GM21367 (cell line): ENCODE measurements at regions not wholly inside any gene's neighbourhood (a gene's known extent, or its start where the extent isn't known, plus 50 kb on each side); places are given as distances from the start of the nearest gene placed in this dataset.

Source experiments
- ATAC-seq: cut with Tn5 transposase; IDR thresholded peaks from one replicate; pipeline ENCODE4 v1.9.1; 2021; ENCODE audit not compliant: unreplicated experiment

DNA sequence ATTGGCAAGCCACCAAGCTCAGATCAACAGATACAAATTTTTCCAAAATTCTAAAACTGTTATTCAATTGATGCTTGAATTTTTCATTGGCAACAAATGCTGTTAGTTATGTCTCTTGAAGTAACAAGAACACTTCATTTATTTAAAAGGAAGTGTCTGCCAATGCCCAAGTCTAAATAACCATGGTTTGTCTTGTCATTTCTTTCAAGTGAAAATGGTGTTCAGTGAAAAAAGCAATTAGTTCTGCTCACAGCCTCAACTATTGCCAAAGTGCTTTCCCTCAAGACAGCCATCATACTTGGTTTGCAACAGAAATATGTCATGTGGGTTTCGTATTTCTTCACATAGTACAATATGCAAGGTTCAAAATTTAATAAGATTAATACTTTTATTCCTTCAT lies 312.6 kb upstream of the LMCD1 start:
- no peak for ATAC-seq

GRCh38 chr3:8191406-8191805 lies 310.2 kb upstream of the LMCD1 start:
- no peak for ATAC-seq

DNA sequence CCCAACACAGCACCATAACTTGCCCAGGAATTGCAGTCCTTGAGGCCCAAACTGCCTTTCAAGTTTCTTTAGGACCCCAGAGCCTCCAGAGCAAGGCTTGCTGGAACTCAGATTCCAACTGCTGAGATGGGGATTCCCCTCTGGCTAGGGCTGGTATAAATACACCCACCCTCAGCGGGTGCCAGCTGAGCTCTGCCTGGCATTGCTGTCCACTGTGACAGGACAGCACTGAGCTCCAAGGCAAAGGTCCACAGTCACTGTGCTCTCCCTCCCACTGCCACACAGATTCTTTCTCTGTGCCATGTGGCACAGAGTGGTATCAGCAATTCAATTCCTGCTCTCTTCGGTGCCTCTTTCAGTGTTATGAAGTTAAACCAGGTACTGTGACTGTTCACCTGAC lies 304.2 kb upstream of the LMCD1 start:
- no peak for ATAC-seq

DNA sequence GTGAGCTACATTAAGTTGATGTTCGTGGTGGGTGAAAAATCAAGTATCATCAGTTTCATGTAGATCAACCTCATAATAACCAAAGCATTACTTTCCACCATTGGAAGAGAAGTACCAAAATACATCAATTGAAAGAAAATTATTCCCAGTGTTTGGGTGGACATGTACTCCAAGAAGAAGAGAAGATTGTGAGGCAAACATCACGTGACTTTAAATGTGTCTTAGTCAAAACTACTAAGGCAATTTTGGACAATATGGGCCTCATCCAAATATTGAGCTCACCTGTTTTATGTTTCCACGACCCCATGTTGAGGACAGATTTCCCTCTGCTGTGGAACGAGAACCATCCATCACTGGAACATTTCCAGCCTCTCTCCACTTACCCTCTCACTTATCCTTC lies 303.0 kb upstream of the LMCD1 start:
- no peak for ATAC-seq

DNA sequence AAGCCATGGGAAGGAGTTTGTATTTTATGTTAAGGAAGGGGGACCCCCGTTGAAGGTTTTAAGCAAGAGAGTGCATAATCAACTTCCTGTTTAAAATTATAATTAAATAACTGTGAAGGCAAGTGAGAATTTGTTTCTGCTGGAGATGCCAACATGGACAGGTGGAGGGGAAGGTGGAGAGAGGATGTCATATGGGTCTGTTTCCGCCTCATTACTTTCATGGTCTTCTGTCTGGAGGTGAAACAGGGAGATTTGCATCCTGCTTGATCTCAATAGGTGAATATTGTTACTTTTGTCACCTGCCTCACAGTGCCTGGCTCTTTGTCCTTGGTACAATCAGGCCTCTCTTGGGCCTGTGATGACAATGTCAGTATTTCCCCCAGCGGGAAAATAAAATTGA lies 300.6 kb upstream of the LMCD1 start:
- ATAC-seq: no peak

GRCh38 chr3:8201886-8202285 lies 299.7 kb upstream of the LMCD1 start:
- no peak for ATAC-seq

GRCh38 chr3:8204331-8204730 lies 297.3 kb upstream of the LMCD1 start:
- ATAC-seq: no peak

DNA sequence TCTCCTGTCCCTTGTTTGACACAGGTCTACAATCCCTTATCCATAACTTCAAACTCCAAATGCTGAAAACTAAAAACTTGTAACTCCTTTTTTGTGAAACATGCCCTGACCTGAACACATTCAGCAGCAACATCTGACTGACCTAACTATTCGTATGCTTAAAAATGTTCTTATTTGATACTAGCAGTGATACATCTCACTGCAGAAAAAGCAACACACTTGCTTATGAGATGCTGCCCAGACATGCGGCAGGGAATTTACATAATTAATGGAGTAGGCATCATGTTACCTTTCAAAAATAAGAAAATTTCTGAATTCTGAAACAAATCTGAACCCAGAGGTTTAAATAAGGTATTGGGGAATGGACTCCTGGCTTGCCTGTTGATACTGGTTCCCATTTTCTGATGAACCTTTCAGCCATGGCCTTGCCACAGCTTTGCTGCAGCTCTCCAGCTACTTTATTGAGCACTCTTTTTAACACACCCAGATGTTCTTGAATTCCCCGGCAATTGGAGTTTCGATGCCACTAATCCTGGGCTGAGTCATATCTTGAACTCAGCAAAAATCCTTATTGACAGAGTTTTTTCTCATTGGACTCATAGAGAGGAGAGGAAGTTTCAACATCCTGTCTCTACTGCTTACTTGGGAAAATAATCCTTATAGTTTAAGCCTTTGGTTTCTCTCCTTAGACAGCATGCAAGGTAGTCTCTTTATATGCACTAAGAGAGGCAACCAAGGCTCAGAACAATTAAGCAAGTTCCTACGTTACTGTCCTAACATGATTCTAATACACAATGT lies 296.6 kb upstream of the LMCD1 start:
- ATAC-seq: no peak

GRCh38 chr3:8205881-8206280 lies 295.7 kb upstream of the LMCD1 start:
- ATAC-seq: no peak

DNA sequence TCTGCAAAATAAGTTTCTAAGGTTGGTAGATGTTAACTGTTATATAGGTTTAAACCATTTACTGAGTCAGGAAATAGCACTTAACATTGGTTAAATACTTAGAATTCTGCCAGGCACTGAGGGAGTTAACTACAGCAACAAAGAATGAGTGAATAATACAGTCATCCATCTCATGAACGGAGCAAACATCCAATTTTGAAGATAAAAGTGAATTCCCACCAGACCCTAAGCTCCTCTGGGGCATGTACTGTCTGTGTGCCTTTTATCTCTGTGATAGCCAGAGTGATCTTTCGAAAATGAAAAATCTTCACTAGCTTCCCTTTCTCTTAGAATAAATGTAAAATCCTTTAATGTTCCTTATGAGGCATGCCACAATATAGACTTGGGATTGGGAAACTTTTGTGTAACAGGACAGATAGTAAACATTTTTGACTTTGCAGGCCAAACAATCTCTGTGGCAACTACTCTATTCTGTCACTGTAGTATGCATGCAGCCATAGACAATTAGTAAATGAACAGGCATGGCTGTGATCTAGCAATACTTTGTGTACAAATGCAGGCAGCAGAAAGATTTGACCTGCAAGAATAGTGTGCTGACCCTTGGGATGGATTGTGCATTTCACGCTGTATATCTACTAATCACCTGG lies 294.5 kb upstream of the LMCD1 start:
- no peak for ATAC-seq

GRCh38 chr3:8210882-8211341 lies 290.7 kb upstream of the LMCD1 start:
- ATAC-seq: no peak

DNA sequence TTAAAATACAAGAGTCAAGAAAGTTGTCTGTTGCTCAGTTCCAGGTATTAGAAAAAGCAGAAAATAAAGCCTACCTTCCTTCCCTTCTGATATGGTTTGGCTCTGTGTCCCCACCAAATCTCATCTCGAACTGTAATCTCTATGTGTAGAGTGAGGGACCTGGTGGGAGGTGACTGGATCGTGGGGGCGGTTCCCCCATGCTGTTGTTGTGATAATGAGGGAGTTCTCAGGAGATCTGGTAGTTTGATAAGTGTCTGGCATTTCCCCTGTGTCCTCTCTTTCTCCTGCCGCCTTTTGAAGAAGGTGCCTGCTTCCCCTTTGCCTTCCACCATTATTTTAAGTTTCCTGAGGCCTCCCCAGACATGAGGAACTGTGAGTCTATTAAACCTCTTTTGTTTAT lies 288.8 kb upstream of the LMCD1 start:
- ATAC-seq: no peak

- ATAC-seq: no peak
Measured at GRCh38 chr3:8213286-8213685, 288.3 kb upstream of the LMCD1 start.

GRCh38 chr3:8215821-8216220 lies 285.8 kb upstream of the LMCD1 start:
- no peak for ATAC-seq

- ATAC-seq: no peak
Measured at GRCh38 chr3:8218353-8218940, 283.2 kb upstream of the LMCD1 start.

- ATAC-seq: no peak
Measured at GRCh38 chr3:8220291-8220690, 281.3 kb upstream of the LMCD1 start.

- ATAC-seq: no peak
Measured at GRCh38 chr3:8223766-8224165, 277.9 kb upstream of the LMCD1 start.

GRCh38 chr3:8224941-8225340 lies 276.7 kb upstream of the LMCD1 start:
- no peak for ATAC-seq

DNA sequence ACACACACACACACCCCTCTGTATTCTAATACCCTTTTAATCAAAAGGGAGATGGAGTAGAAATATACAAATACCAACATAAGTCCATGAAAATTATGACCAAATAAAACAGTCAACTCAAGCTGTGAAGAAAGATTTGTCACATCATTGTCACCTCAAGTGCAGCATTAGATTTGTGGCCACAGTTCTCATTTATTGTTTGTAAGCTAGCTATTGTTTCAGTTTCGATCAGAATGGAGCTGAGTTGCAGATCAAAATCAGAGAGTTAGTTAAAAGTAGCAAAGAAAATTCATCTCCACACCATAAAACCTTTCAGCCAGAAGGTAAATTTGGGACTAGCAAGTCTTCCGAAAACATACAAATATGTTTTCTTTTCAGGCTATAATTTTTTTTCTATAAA lies 267.7 kb upstream of the LMCD1 start:
- no peak for ATAC-seq

GRCh38 chr3:8236264-8236663 lies 265.4 kb upstream of the LMCD1 start:
- no peak for ATAC-seq

- no peak for ATAC-seq
Measured at GRCh38 chr3:8237893-8238292, 263.7 kb upstream of the LMCD1 start.

- no peak for ATAC-seq
Measured at GRCh38 chr3:8238432-8238831, 263.2 kb upstream of the LMCD1 start.
